GM12872 (cell line): ENCODE measurements at regions not wholly inside any gene's neighbourhood (a gene's known extent, or its start where the extent isn't known, plus 50 kb on each side); places are given as distances from the start of the nearest gene placed in this dataset.

Experiments used
- CTCF ChIP-seq: IDR thresholded peaks from 3 replicates; pipeline ENCODE4 v1.5.1; 2011; ENCODE audit warnings: low read depth, mild to moderate bottlenecking, low read length, moderate library complexity; ENCODE audit not compliant: insufficient read depth

GRCh38 chr13:50131920-50132903 is 117.0 kb downstream of the KCNRG start:
- no peak for TF ChIP-seq CTCF

- TF ChIP-seq CTCF, result no peak
Observed at GRCh38 chr13:50132904-50133357, 117.7 kb downstream of the KCNRG start.

GRCh38 chr13:50133358-50133953 is 118.2 kb downstream of the KCNRG start:
- no peak for TF ChIP-seq CTCF

- TF ChIP-seq CTCF, result no peak
Observed at GRCh38 chr13:50136226-50136625, 121.0 kb downstream of the KCNRG start.

GRCh38 chr13:50136678-50137077 is 121.4 kb downstream of the KCNRG start:
- no peak for TF ChIP-seq CTCF

GRCh38 chr13:50140153-50140552 is 124.9 kb downstream of the KCNRG start:
- TF ChIP-seq CTCF, result no peak

GRCh38 chr13:50140581-50141374 is 125.5 kb downstream of the KCNRG start:
- no peak for TF ChIP-seq CTCF
